ENCODE measurements at regions not wholly inside any gene's neighbourhood (a gene's known extent, or its start where the extent isn't known, plus 50 kb on each side); places are given as distances from the start of the nearest gene placed in this dataset.

DNA sequence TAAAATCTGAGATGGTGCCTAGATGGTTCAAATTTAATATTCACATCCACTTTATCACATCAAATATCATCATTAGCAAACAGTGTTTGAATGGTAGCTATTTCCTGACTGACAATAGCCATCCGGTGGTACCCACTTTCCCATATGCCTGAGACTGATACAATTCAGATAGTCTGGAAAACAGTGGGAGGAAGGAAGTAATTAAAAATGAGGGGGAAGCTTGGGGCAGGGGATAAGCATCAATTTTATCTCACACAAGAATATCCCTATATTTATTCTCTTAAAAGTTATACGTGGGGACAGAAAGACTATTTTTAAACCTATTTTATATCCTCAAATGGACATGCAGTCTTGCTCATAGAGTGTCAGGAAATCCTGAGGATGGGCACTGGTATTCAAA is 122.5 kb upstream of the GAP43 start:
- intact Hi-C loops (cut with DNase I) = no loop called here
- no peak for DNase-seq (ENCODE audit: low spot score)
- no peak for ATAC-seq

DNA sequence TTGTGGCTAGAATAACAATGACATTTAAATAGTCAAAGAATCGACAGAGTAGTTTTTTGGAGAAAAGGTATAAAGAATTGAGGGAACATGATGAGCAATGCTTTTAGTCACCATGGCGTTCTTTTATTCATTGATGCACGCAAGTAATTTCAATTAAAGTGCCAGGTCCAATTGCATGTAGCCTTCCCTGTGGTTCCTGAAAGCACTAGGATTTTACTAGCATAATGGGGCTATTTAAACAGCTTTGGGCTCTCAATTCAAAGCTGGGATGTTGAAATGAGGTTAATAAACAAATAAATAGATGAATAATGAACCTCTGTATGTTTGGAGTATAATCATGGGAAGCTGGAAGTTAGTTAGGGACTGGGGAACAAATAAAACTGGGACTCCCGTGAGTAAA is 121.2 kb upstream of the GAP43 start:
- ATAC-seq (no peak), DNase-seq (ENCODE audit: low spot score) (no peak)
- intact Hi-C loops (cut with DNase I) = no loop called here

DNA sequence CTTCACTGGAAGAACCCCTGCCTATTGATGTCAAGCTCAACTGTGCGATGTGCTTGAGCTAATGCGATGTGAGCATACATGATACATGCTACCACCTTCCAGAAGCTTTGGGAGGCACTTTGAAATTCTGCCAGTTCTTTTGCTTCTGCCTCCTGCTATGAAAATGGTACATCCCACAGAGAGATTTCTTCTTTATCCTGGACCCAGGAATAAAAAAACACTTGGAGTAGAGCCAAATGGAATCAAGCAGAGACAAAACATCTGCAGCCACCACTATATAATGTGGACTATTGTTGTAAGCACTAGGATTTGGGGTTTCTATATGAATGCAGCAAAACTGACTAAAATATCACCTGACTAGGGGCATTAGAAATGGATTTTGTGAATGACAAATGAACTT is 119.9 kb upstream of the GAP43 start:
- intact Hi-C loops (cut with DNase I) = no loop called here
- DNase-seq (ENCODE audit: low spot score) (no peak), ATAC-seq (no peak)

DNA sequence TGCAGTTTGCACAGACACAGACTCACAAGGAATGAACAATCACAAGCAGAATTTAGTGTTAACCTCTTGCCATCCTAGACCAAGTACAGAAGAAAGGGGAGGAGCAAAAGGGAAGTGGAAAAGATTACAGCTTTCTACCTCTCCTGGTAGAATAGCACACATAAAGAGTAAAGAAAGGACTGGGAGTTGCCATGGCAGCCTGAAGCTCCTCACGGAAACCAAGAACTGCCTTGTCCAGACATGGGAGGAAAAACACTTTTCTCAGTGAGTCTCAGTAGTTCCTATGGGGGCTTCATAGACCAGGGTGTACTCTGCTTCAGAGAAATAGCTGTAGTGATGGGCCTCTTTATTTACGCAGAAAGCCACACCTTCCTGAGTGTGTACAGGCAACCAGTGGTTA is 114.7 kb upstream of the GAP43 start:
- ATAC-seq (no peak), DNase-seq (ENCODE audit: low spot score) (no peak)
- intact Hi-C loops (cut with DNase I) = loop anchor here (5.0 kb wide), 1 partner anchor 49 kb away; no protein-coding TSS in a partner anchor

DNA sequence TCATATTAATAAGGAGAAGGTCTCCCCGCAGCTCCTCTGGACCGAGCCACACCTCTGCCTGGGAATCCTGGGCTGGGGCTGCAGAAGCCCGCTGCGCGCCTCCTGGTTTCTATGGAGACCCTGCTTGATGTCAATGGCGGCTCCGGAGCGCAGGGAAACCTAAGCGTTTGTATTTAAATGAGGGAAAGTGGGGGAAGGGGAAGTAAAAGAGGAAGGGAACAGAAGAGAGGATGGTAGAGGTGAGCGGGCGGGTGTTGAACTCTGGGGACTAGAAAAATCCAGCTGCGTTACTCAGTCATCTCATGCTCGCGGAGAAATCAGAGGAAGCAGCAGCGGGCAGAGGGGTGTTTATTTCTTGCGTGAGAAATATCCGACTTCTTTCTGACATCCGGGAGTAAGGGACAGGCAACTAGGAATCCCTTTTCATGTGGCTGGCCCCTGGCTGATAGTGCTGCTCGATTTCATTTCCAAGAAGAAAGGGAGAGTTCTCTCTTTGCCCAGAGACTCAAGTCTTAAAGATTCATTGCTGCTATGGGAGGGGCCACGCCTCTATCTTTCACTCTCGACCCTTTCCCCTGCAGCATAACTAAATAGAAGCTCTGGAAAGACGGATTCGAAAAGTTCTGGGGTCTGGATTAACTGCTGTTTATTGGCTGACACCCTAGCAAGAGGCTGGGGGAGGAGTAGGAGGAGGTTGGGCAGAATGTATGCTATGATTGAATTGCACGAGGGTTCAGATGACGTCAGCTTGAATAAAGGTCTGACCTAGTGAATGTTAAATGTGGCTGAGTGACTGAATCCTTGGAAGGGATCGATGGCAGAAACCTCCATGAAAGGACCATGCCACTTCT is 110.5 kb upstream of the GAP43 start:
- intact Hi-C loops (cut with DNase I) = no loop called here
- DNase-seq (ENCODE audit: low spot score) (peak; percentile 60), ATAC-seq (peak; percentile 84)

DNA sequence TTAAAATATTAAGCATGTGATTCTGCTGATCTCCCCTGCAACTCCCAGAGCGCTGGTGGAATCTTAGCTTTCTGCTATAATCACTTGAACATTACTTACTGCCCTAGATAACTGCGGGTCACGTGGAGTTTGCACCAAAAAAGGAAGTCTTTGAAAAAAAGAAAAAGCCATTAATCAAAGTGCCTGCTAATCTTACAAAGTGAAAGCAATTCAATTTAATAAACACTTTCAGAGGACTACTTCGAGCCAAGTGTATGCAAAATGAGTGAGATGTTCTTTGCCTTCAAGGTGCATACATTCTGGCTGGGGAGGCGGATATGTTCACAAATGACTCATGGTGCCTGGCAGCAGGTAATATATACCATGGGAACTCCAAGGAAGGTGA is 109.9 kb upstream of the GAP43 start:
- ATAC-seq (peak; percentile 60), DNase-seq (ENCODE audit: low spot score) (no peak)
- intact Hi-C loops (cut with DNase I) = no loop called here

DNA sequence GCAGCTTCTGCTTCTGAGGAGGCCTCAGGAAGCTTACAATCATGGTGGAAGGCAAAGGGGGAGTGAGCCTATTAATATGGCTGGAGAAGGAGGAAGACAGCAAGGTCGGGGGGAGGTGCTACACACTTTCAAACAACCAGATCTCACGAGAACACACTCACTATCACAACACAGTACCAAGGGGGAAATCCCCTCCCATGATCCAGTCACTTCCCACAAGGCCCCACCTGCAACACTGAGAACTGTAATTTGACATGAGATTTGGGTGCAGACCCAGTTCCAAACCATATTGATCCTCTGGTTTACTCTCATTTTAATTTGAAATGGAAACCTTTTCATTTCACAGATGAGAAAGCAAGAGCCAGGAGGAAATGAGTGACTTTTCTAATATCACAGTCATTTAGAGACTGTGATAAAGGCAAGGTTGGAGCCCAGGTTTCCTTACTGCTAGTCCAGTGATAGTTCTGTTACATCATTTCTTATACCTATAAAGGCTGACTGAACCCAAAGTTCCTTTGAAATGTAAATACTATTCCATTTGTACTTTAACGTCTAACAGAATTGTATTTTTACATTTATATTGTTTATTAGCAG is 105.8 kb upstream of the GAP43 start:
- intact Hi-C loops (cut with DNase I) = no loop called here
- ATAC-seq (no peak), DNase-seq (ENCODE audit: low spot score) (no peak)

DNA sequence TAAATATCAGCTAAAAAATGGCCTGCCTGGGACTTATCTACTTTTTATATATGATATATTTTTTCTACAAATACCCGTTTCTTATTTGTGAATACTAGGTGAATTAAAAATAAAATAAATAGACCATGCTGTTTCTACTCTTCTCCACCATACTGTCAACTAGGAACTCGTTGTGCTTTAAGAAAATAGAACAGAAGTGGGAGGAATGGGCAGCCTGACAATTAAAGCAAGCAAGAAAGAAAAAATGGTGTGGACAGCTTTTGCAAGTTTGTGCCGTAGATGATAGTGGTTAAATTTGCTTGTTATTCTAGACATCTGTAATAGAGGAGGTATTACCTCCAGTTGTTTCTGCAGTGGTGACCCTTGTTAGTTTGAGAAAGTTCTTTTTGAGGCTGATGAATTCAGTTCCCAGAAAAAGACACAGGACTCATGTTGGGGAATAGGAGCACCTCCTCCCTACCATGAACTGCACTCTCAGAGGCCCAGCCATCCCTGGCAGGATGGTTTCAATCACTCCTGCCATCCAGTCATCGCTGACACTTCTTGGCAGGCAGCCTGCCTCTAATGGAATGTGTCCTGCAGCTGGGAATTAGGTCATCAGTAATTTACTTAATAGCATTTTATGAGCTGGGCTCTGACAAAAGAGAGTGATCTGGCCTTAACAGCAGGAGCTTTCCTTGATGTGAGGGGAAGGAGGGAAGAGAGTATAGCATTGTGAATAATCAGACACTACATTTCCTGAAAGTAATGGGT is 105.0 kb upstream of the GAP43 start:
- intact Hi-C loops (cut with DNase I) = no loop called here
- ATAC-seq (peak; percentile 39), DNase-seq (ENCODE audit: low spot score) (no peak)

DNA sequence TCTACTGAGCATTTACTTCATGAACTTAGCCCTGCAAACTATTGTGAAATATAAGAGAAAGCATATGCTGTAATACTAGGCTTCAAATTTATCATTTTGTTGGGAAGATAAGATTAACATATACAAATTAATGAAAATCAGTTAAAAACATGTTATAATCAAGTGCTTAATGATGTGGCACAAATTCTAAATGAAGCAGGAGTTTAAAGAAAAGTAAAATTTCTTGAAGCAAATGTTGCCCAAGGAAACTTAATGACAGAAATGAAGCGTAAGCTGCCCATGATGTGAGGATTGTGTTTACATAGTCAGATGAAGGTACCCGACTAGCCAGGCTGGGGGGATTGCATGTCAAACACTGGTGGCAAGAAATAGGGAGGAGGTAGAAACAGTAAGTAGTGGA is 103.1 kb upstream of the GAP43 start:
- intact Hi-C loops (cut with DNase I) = no loop called here
- no peak for DNase-seq (ENCODE audit: low spot score)
- ATAC-seq = no peak

DNA sequence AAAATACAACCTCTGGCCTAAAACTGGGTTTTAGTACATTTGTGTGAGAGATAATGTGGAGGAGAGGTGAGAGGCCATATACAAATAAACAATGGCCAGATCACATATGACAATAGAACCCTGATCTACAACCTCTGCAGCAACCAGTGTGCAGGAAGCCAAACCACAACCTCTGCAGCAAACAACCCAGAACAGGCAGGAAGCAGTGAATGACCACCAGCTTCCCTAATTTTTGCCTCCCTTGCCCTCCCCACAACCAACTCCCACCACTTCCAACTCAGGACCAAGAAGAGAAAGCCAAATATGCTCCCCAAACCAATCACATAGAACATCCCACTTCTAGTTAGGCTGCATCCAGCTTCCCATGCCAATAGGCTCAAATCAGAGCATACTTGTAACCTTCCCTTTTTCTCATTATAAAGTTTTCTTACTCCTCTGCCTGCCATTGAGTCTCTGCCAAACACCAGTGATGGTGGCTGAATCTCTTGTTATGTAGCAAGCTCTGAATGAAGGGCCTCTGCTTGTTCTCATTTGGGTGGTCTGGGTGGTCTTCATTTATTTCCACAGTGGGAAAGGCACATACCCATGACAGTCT is 102.6 kb upstream of the GAP43 start:
- intact Hi-C loops (cut with DNase I) = no loop called here
- ATAC-seq = no peak
- DNase-seq (ENCODE audit: low spot score) = no peak

DNA sequence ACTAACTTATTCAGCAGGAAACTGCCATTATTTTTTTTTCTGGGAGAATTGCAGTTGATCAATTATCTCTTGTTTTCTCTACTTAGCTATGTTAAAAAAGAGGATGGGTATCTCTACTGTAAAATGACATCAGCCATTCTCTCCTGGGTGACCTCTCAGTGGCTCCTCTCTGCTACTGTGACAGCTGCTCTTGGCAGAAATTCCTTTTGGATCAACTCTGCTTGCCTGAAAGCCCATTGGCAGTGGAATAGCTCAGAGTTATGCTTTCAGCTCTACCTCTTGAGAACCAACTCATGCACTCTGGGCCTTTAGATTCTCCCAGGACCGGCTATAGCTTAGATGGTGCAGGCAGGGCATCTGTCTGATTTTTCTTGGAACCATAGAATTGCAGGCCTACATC is 99.9 kb upstream of the GAP43 start:
- intact Hi-C loops (cut with DNase I) = no loop called here
- no peak for ATAC-seq
- no peak for DNase-seq (ENCODE audit: low spot score)

DNA sequence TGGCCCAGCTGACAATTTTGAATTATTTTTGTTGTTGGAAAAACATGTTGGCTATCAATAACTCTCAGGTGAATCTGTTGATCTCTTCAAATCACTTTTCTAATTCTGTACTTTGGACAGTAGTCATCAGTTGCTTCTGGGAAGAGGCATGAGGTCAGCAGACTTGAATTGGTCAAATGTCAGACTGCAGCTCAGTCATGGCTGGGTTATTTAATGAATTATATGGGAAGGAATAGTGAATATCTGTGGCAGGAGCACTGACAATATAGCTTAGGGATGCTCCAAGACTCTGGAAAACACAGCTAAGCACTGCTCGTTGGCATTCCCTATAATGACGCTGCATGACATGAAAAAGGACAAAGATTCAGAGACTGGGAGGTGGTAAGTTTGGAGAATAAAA is 98.8 kb upstream of the GAP43 start:
- ATAC-seq (no peak), DNase-seq (ENCODE audit: low spot score) (no peak)
- intact Hi-C loops (cut with DNase I) = no loop called here

DNA sequence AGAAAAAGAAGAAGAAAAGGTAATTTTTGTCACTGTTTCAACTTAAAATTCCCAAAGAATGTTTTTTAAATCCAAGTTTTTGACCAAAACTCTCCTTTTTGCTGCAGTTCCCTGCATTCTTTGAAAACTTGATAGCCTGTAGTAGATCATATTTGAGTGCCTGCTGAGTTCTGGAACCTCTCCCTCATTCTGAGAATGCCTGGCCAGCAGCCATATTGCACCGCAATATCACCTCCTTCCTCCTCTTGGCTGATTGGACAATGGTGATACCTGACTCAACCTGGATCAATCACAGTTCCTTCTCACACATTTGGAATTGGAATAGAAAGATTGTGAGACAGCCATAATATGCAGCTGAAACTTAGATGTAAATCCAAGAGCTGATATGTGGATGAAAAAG is 97.6 kb upstream of the GAP43 start:
- ATAC-seq = no peak
- no peak for DNase-seq (ENCODE audit: low spot score)

DNA sequence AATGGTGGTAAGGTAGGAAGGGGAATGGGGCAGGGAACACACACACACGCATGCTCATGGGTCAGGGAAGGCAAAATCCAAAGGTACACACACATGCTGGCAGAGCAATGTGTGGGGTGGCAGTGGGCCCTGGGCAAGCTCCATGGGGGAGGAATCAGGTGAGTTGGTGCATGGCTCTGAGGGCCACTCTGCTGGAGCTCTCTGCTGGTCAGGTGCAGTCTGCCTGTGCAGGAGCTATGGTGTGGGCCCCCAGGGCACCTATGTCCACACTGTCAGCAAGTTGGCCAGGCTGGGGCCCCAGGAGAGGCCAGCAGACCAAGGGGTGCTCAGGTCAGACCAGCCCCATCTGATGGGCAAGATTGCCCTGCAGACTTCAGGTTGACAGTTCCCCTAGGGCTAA is 90.1 kb upstream of the GAP43 start:
- no peak for ATAC-seq
- DNase-seq (ENCODE audit: low spot score) = no peak
- intact Hi-C loops (cut with DNase I) = no loop called here

More for the DNA sequence above, 97.6 kb upstream of the GAP43 start:
- intact Hi-C loops (cut with DNase I) = no loop called here

DNA sequence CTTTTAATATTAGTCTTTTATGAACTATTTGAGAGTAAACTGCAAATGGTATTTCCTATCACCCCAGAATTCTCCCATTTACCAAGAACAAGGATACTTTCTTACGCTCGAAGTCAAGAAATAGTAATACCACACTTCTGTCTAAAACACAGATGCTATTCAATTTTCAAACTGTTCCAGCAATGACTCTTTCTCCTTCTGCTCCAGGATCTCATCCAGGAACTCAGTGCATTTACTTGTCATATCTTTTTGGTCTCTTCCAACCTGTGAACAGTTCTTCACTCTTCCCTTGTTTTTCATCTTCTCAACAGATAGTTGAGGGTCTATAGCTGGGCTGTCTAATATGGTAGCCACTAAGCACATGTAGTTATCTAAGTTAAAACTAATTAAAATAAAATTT is 87.1 kb upstream of the GAP43 start:
- intact Hi-C loops (cut with DNase I) = no loop called here
- ATAC-seq = no peak

DNA sequence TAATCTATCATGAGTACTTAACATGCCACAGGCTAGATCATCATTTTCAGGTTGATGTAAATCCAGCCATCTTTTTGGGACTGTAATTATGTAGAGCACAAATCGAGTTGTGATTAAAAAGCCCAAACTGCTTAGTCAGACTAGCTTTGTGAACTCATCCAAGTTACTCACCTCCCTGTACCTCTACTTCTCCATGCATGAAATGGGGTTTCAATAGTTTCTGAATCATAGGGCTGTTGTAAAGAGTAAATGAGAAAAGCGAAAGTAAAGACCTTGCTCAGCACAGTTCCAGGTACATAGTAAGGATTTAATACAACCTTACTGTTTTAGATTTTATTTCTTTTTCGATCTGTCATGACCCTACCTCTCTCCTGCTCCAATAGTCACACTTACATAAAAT is 85.6 kb upstream of the GAP43 start:
- DNase-seq (ENCODE audit: low spot score) (no peak), ATAC-seq (no peak)
- intact Hi-C loops (cut with DNase I) = no loop called here

More for the DNA sequence above, 87.1 kb upstream of the GAP43 start:
- DNase-seq (ENCODE audit: low spot score) = no peak

DNA sequence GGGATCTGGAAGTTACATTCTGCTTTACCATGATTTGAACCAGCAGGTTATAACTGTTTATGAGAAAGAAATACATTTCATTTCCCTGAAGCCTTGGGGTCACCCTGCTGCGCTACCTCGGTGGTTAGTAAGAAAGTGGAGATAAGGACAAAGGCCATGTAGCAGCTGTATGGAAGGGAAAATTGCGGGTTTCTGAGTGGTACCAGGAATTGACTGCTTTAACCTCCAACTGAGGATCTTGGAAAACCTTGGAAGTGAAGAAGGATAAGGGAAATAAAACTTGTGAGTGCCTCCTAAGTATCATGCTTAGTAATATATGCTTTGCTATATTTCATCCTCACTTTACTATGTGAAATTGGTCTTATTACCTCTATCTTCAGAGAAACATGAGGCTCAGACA is 76.1 kb upstream of the GAP43 start:
- DNase-seq (ENCODE audit: low spot score) = no peak
- ATAC-seq = no peak
- intact Hi-C loops (cut with DNase I) = no loop called here

DNA sequence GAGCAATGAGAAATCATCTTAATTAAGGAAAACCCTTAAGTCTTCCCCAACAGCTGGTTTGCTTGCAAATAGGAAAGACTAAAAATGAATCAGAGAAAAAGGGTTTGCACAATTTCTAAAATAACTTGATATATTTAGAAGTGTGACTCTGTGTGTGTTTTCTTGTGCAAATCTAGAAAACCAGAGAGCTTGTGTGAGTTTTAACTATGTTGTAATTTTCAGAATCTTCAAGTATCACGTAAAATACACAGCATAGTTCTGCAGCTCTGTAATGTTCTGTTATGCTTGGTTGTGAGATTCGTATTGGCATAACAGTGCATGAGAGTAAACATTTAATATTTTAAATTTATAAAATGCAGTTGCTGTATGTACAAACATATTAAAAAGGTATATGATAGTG is 74.7 kb upstream of the GAP43 start:
- intact Hi-C loops (cut with DNase I) = no loop called here
- no peak for DNase-seq (ENCODE audit: low spot score)
- no peak for ATAC-seq

DNA sequence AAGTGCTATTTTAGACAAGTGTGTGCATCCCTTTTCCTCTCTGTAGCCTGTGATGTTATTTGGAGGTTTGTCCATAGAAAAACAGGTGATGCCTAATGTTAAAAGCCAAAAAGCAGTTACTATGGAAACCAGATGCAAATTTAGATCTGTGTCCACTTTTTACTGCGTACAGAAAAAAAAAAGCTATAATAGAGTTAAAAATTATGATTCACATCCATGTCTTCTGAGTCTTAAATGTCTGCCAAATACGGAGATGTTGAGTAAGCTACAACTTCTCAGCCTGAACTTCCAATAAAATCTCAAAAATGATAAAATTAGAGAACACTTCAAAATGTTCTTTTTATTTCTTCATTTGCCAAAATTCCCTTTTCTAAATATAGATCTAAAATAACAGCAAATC is 74.2 kb upstream of the GAP43 start:
- intact Hi-C loops (cut with DNase I) = no loop called here
- no peak for DNase-seq (ENCODE audit: low spot score)
- no peak for ATAC-seq

DNA sequence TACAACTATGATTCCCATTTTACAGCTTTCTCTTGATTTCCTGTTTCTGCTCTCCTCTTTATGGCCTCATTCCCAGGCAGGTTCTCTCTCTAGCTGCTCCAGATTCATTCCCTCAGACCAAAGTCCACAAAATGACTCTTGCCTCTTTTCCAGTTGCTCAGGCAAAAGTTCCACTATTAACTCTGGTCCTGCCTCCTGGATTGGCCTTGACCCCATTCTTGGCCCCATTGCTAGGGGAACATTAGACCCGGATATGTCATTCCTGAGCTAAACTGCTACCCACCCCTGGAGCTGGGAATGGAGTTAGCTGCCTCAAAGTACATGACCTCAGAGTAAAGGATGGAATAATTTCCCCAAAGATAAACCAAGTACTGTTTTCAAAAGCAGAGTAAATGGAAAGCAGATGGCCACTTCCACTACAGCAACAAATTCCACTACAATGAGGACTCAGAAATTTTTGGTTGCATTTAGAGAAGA is 73.0 kb upstream of the GAP43 start:
- DNase-seq (ENCODE audit: low spot score) (peak; percentile 76), ATAC-seq (peak; percentile 99)
- intact Hi-C loops (cut with DNase I) = loop anchor here (2.0 kb wide), 1 partner anchor 208 kb away; no protein-coding TSS in a partner anchor

Measured in sciatic nerve (tissue), 2 donors.